ENCODE measurements at regions not wholly inside any gene's neighbourhood (a gene's known extent, or its start where the extent isn't known, plus 50 kb on each side); places are given as distances from the start of the nearest gene placed in this dataset.

DNA sequence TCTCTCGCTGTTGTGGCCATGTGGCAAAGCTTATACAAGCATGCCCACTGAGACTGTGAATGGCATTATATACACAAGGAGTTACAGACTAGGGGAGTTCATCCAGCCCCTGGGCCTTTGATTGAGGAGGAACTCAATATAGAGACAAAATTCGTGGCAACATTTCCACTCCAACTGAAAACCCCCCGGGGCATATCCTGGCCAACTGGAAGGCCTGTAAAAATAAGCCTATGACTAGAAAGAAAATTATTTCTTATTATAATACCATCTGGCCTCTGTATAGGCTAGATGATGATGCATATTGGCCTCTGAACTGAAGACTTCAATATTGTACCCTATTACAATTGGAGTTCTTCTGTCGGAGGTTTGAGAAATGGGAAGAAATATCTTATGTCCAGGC, 175.5 kb upstream of the GJE1 start:
- Histone ChIP-seq H3K27me3 (ENCODE audit: low read depth) (no peaks in the 10 kb centered on the region), H3K9me3 (peaks cover 8% of the 10 kb centered on the region), H3K27ac (no peak overlapping the region), H3K4me3 (no peak overlapping the region), H3K4me1 (no peaks in the 10 kb centered on the region), H3K36me3 (no peaks in the 10 kb centered on the region)
- DNase-seq (no peak), ATAC-seq (no peak)
- TF ChIP-seq, protein P1, sequence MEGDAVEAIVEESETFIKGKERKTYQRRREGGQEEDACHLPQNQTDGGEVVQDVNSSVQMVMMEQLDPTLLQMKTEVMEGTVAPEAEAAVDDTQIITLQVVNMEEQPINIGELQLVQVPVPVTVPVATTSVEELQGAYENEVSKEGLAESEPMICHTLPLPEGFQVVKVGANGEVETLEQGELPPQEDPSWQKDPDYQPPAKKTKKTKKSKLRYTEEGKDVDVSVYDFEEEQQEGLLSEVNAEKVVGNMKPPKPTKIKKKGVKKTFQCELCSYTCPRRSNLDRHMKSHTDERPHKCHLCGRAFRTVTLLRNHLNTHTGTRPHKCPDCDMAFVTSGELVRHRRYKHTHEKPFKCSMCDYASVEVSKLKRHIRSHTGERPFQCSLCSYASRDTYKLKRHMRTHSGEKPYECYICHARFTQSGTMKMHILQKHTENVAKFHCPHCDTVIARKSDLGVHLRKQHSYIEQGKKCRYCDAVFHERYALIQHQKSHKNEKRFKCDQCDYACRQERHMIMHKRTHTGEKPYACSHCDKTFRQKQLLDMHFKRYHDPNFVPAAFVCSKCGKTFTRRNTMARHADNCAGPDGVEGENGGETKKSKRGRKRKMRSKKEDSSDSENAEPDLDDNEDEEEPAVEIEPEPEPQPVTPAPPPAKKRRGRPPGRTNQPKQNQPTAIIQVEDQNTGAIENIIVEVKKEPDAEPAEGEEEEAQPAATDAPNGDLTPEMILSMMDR (IDR thresholded peaks at IDR 0.05): no peak
- intact Hi-C loops (cut with DNase I): no loop called here

DNA sequence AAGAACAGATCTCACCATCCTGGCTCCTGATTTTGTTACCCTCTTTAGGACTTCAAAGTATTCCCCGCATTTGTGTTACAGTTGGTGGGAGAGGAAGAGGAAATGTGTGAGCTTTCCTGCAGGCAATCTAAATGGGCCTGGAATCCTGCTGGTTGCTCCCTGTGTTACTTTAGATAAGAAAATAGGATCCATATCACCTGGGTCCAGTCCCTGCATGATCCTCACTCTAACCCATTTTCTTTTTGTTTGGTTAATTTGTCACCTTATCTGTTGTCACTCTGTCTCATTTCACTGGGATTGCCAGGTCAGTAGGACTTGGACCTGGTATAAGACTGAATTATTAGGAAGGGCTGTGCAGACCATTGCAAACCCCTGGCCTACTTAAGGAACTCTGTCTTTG, 175.9 kb upstream of the GJE1 start:
- intact Hi-C loops (cut with DNase I): no loop called here
- ATAC-seq: no peak
- Histone ChIP-seq H3K27me3 (ENCODE audit: low read depth) (no peaks in the 10 kb centered on the region), H3K27ac (no peak overlapping the region), H3K4me1 (no peaks in the 10 kb centered on the region), H3K9me3 (peaks cover 8% of the 10 kb centered on the region), H3K4me3 (no peak overlapping the region), H3K36me3 (no peaks in the 10 kb centered on the region)
- no peak for DNase-seq
- TF ChIP-seq, protein P1 (IDR thresholded peaks at IDR 0.05): no peak

DNA sequence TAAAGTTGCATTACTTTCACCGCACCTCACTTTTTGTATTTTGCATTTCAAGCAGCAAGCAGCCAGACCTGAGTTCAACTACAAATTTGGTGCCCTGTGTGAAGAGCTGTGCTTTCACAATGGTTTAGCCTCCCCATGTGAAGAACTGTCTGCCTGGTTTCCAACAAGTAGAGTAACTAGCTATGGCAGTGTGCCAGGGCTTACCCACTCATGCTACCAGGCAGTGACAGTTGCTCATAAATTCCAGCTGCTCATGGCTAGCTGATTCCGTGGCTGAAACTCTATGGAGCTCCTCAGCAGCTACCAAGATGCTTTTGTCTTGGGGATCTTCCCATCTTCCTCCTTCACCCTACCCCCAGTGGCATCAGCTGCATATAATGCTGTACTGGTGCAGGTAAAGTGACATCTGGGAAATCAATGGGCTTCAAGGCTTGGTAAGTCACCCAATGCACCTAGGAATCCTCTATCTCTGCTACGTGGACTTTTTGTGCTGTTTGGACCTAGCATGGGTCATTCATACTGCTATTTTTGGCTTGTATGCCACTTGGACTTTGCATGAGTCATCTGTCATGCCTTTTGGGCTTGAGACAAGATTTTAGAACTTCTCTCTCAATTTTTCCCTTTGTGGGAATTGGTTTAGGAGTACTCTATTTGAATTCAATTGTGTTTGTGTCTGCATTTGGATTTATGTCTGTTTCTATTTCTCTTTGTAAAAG, 176.5 kb upstream of the GJE1 start:
- TF ChIP-seq, protein P1 (IDR thresholded peaks at IDR 0.05): no peak
- Histone ChIP-seq H3K36me3 (no peaks in the 10 kb centered on the region), H3K9me3 (peaks cover 8% of the 10 kb centered on the region), H3K27ac (no peak overlapping the region), H3K4me3 (no peak overlapping the region), H3K4me1 (no peaks in the 10 kb centered on the region), H3K27me3 (ENCODE audit: low read depth) (no peaks in the 10 kb centered on the region)
- intact Hi-C loops (cut with DNase I): no loop called here
- DNase-seq (no peak), ATAC-seq (no peak)

DNA sequence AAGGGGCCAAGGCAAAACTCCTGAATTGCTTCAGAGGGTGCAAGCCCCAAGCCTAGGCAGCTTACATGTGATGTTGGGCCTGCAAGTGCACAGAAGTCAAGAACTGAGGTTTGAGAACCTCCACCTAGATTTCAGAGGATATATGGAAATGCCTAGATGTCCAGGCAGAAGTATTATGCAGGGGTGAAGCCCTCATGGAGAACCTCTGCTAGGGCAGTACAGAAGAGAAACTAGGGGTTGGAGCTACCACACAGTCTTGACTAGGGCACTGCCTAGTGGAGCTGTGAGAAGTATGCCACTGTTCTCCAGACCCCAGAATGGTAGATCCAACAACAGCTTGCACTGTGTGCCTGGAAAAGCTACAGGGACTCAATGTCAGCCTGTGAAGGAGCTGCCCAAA, 179.7 kb upstream of the GJE1 start:
- TF ChIP-seq, protein P1 (IDR thresholded peaks at IDR 0.05): no peak
- H3K27me3 ChIP-seq (ENCODE audit: low read depth): no peaks in the 10 kb centered on the region
- no peak overlapping the region for H3K27ac ChIP-seq
- H3K4me3 ChIP-seq: no peak overlapping the region
- intact Hi-C loops (cut with DNase I): no loop called here
- H3K9me3 ChIP-seq: peaks cover 8% of the 10 kb centered on the region
- DNase-seq (no peak), ATAC-seq (no peak)
- H3K36me3 ChIP-seq: no peaks in the 10 kb centered on the region
- no peaks in the 10 kb centered on the region for H3K4me1 ChIP-seq

DNA sequence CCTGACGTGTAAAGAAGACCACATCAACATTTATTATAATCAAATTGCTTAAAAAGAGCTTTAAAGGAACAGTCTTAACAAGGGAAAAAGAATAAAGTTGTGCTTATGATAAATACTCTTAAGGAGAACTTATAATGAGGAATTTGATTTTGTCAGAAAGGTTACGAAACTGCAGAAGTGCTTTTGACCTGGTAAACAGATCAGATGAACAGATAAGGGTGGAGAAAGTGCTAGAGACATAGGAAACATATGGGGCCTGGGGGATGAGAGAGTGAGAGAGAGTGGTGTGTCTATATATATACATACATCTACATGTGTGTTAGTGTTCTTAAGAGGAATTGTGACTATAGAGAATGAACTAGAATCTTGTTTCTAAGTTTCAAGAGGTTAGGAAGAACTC, 186.2 kb upstream of the GJE1 start:
- TF ChIP-seq, protein P1 (IDR thresholded peaks at IDR 0.05): no peak
- H3K36me3 ChIP-seq: no peaks in the 10 kb centered on the region
- intact Hi-C loops (cut with DNase I): no loop called here
- peaks cover 6% of the 10 kb centered on the region for H3K9me3 ChIP-seq
- ATAC-seq: no peak
- H3K27ac ChIP-seq: no peak overlapping the region
- DNase-seq: no peak
- no peaks in the 10 kb centered on the region for H3K27me3 ChIP-seq (ENCODE audit: low read depth)
- H3K4me1 ChIP-seq: no peaks in the 10 kb centered on the region
- no peak overlapping the region for H3K4me3 ChIP-seq

Measured in lower lobe of right lung (tissue), 2 donors.